ENCODE measurements at regions not wholly inside any gene's neighbourhood (a gene's known extent, or its start where the extent isn't known, plus 50 kb on each side); places are given as distances from the start of the nearest gene placed in this dataset.

DNA sequence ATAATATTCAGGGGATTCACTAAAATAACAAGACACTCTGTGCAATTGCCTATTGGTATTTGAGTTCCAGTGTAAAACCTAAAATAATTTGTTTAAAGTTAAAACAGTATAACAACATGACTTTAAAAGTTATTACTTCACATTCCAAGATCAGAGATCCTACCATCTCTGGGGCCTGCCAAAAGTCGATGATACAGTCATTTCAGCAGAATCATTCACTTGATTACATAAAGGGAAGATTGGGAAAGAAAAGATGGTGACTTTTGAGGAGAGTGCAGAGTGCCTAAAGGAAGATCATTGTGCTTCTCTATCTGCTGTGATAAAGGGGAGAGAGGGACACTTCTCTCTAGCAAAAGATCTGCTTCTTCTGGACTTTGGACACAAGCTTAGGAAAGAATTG lies 784.4 kb upstream of the ADGRL4 start:
- no peak for DNase-seq (ENCODE audit: low read depth)

DNA sequence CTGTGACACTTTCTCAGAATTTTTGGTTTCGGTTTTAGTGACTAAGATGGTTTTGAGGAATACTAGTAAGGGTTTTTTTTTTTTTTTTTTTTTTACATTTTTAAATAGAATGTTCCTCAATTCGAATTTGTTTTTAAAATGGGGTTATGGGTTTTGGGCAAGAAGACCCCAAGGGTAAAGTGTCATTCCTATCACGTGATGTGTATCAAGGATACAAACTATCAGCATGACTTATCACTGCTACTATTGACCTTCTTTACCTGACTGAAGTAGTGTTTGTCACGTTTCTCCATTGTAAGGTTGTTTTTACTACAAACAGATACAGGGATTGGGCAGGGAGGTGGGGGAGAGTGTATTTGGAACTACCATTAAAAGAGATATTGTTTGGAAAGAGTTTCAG lies 781.1 kb upstream of the ADGRL4 start:
- no peak for DNase-seq (ENCODE audit: low read depth)

DNA sequence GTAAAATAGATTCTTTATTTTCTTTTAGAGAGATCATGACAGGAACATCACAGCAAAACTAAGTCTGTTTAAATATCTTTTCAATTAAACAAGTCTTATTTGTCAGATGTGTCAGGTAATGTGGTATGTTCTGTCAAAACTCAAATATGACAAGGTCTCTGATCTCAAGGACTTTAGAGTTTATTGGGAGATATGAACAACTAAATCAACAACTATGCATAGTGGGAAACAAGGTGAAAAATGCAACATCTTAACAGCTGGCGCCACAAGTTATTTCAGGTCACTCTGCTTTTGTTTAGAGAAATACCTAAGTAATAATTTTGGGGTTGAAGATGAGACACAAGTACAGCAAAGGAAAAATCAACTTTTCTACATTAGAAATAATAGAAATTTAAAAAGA lies 779.4 kb upstream of the ADGRL4 start:
- no peak for DNase-seq (ENCODE audit: low read depth)

DNA sequence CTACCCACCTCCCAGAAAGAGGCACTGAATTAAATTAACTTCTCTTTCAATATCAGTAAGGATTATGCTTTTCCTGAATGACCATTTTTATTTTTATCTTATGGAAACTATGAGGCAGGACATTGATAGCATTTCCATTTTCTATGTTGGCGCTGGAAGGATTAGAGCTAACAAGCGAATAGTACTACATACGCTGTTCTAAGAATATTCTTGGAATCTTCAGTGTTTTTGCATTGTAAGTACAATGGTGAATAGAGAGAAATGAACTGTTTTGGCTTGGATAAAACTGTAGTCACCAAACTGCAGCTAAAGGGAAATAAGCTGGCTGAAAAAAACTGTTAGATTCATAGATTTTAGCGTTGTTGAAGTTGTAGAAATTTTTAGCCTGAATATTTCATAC lies 779.0 kb upstream of the ADGRL4 start:
- no peak for DNase-seq (ENCODE audit: low read depth)

DNA sequence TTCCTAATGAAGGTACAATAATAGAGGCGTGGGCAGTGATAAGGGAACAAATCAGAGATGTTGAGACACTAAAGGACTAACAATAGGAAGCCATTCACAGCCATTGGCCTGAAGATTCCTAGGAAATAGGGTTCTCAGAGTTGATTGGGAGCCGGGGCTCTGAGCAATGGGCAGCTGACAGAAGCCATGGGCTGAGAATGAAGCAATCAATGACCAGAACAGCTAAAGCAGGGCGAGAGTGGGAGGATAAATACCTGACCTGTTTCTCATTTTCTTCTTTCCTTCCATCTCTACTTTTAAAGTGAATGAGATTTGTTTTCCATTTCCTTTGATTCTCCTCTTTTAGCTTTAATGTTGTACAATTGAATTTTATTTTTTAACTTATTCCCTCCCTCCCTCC lies 774.7 kb upstream of the ADGRL4 start:
- DNase-seq (ENCODE audit: low read depth), result no peak

DNA sequence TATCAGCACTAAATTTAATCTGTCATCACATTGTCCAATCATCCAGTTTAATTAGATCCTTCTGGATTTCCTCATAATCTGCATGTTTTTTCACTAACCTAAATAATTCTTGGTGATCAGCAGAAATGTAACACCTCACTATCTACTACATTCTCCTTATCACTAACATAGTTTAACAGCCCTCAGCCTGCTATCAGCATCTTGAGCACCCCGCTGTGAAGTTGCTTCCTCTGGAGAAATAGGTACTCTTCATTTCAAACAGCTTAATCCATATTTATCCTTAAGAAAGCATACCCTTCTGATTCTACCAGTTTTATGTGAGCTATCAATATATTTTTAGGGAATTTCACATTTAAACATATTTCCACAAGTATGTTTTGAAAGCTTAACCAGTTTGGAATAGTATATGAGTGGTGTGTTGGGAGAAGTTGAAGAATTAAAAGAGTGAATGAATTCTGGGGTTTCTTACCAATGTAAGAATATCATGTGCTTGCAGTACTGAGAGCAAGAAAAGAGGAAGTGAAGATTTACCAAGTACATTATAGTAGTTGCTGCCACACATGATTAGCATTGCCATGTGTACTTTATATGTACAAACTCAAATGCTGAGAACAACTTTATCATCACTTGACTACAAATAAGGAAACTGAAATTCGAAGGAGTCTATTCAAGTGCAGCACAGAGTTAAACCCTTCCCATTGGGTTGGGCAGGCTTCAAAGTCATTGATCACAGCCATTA lies 771.1 kb upstream of the ADGRL4 start:
- DNase-seq (ENCODE audit: low read depth), result no peak

DNA sequence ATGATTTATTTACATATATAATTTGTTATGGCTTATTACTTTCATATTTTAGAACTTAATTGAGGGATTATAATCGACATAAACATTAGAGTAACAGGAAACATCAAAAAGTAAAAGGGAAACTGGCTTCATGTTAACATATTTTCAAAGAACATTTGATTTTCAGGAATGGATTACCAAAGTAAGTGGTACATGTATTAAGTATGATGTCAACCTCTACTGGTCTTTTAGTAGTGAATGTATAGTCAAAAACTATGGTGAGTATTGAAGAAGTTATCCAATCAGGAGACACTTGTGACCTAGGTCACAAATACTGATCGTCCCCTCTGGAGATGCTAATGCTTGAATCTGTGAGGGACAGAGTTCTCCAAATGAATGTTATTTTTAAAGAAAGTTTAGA lies 768.9 kb upstream of the ADGRL4 start:
- no peak for DNase-seq (ENCODE audit: low read depth)

DNA sequence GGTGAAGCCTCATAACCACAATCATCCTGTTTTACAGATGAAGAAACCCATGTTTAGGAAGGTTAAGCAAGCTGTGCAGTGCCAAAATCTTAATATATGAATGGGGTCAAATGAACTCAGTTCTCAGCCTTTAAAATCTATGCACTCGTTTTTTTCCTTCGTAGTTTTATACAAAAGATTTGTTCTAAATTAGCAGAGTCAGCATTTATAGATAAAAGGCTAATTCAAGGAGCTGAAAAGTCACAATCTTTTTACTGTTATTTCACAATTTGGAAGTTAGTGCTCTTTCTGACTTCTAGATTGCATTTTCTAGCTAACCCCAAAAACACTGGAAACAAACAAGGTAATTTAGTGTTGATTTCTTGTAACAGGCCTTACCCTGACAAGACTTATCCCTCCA lies 766.9 kb upstream of the ADGRL4 start:
- no peak for DNase-seq (ENCODE audit: low read depth)

DNA sequence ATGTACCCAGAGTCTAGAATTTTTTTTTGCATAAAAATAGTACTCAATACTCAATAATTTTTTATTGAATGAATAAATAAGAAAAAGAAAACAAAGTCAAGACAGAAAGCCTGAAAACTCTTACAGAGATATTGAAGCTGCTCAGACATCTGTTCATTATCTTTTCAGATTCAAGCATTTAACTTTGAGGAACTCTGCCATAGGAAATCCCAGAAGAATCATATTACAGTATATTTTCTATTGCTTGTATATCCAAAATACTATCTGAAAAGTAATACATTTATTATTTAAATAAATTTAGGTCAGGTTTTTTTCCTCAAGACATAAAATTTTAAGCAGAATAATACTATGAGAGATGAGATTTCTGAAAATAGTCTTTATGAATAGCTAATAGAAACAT lies 755.9 kb upstream of the ADGRL4 start:
- no peak for DNase-seq (ENCODE audit: low read depth)

DNA sequence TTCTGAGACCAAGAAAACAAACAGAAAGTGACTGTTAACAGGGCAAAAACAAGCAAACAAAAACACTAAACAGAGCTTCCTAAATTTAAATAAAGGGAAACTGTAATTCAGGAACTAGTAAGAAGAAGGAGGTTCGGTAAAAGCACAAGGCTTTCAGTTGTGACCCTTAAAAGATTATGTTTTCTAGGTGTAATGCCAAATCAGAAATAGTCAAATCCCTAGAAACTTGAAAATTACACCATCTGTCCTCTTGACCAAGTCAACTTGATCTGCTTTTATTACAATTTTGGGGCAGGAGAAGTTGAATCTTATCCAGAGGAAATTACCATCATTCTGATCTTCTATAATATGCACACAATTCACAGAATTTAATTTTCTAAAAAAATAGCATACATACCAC lies 754.0 kb upstream of the ADGRL4 start:
- DNase-seq (ENCODE audit: low read depth), result peak; percentile 16

DNA sequence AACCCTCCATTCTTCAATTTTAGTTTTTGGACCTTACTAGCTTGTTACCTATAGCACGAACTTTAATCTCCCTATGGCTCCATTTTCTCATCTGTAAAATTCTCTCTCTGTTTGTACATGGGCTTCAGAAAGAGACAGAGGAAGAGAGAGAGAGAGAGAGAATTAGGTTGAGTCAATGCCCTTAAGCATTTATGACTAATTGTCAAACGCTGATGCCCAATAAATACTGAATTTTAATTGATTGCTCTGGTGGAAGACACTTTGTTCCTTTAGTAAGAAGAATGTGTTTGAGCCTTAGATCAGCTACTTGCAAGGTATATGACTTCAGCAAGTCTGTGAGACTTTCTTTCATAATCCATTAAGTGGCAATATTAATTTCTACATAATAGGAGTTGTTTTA lies 743.1 kb upstream of the ADGRL4 start:
- no peak for DNase-seq (ENCODE audit: low read depth)

DNA sequence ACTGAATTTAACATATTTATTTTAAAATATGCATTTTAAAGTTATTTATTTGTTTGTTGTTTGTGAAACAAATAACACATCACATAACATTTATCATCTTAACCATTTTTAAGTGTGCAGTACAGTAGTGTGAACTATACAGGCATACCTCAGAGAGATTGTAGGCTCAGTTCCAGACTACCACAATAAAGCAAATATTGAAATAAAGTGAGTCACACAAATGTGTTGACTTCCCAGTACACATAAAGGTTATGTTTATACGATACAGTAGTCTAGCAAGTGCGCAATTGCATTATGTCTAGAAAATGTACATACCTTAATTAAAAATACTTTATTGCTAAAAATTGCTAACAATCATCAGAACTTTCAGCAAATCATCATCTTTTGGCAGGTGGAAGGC lies 739.4 kb upstream of the ADGRL4 start:
- DNase-seq (ENCODE audit: low read depth), result no peak

DNA sequence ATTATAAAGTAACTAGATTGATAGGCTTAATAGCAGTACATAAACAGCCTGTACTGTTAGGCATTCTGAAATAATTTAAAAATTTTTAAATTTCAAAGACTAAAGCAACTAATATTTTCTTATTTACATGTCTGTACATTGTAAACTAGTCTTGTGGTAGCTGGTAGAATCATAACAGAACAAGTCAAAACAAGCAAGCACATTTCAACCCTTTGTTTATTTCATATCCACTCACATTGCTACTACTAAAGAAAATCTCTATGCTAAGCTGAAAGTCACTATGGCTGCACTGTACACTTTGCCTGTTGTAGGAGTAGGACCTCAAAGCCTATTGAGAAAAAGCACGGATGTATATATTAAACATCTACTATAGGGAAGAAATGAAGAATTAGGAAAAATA lies 738.2 kb upstream of the ADGRL4 start:
- no peak for DNase-seq (ENCODE audit: low read depth)

DNA sequence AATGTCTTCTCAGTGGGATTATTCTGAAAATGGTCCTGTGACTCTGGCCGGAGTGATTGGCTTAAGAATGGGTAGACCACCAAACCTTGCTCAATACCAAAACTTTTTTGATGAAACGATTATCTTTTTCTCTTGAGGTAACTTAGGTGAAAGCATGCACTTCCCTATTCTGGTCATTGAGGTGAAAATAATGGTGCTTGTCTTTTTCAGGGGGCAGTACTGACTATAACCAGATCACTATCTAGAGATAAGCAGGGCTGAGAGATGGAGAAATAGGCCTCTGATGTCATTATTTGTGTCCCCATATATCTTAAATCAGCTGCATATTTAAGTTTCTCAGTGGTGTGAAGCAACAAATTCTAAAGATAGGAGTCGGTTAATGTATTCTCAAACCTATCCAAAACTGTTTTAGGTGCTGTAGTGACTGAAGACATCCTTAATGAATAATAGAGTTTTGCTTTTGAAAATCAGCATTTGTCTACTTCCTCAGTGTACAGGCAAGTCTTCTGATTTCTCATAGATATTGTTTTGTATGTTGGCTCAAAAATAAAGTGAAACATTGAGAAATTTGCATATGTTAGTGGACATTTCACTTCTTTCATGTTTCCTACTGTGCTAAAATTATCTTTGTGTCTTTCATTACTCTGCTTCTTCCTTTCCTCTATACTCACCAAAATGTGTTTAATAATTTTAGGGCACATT lies 735.3 kb upstream of the ADGRL4 start:
- no peak for DNase-seq (ENCODE audit: low read depth)

DNA sequence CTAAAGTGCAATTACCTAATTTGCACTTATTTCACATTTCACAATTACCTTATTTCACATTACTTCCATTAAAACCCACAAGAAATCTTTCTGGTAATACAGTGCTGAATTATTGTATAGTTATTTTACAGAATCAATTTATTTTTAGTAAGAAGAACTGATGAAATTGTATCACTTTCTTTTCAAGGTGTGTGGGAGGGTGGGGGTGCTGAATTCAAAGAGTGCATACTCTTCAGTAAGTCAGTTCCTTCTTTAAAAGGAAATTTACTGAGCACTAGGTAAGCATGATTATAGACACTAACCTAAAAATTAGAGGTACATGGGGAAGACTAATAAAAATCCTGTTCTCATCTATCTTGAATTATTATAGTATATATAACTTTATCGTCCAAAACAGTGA lies 731.6 kb upstream of the ADGRL4 start:
- DNase-seq (ENCODE audit: low read depth), result no peak

DNA sequence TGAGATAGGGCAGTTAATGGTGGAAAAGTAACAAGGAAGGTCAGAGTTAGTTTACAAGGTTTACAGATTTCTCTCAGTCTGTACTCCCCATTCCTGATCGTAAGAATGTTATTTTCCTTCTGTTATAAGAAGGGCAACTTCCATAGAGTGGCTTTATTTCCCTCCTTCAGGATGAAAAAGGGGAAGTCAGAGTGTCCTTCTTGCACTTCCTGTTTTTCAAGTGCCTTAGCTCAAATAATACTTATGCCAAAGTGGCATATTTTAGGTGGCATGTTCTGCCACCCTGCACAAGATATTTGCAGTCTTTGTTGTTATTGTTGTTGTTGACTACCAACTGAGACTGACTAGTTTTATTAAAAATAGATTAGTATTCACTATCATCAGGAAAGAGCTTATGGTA lies 730.7 kb upstream of the ADGRL4 start:
- no peak for DNase-seq (ENCODE audit: low read depth)

DNA sequence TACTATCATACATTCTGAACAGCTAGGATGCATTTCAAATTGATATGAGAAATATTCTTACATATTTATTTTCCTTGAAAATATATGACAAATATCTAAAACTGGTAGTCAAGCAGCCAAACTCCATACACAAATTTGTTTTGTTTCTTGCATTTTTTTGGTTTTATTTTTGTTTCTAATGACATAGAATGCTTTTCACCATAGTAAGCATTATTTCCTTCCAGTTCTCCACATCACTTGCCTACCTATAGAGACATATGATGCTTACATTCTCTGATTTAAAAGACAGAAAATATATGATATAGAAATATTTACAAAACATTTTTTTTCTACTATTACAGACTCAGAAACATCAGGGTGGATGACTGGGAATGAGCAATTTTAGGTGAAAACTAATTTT lies 726.4 kb upstream of the ADGRL4 start:
- DNase-seq (ENCODE audit: low read depth), result no peak

DNA sequence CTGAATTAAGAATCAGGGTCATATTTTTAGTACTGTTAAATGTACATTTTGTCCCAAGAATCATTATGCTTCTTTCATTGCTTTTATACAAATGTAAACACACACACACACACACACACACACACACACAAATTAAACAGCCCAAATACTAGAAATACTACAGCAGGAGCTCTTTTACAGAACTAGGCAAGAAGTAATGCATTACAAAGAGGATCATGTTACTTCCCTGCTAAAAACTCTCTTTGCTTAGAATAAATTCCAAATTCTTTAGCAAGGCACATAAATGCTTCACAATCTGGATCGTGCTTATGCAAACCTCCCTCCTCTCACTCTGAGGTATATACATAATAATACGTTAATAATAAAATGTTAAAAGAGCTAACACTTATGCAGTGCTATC lies 720.4 kb upstream of the ADGRL4 start:
- no peak for DNase-seq (ENCODE audit: low read depth)

DNA sequence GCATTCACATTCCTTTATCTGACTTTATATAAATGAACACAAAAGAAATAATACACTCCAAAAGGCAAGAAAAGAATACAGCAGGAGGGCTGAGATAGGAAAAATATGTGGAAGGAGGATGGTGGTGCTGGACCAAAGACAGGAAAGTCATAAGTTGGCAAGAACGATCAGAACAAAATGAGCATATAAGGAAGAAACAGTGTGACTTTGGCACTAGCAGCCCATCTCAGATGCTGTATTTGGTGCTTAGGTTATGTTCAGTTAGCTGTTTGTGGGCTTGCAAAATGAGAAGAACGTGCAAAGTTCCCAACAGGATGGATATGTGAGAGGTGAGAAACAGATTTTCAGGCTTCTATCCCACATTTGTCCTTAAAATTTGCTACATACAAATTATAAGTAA lies 719.8 kb upstream of the ADGRL4 start:
- no peak for DNase-seq (ENCODE audit: low read depth)

DNA sequence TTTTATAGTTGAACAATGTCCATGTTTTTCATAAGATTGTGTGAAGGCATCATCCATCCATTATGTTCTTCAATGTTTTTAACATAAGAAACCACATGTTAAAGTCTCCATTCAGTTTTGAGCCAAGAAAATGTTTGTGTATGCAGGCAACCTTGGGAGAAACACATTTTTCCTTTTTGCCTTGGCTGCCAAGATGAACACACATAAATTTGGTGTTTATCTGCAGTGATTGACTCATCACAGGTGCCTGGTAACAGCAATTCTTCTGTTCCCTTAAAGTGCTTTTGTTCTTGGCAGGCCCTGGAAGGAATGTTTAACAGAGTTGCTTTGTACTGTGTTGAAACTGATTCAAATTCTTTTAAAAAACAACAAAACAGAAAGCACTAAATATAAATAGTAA lies 709.9 kb upstream of the ADGRL4 start:
- no peak for DNase-seq (ENCODE audit: low read depth)

DNA sequence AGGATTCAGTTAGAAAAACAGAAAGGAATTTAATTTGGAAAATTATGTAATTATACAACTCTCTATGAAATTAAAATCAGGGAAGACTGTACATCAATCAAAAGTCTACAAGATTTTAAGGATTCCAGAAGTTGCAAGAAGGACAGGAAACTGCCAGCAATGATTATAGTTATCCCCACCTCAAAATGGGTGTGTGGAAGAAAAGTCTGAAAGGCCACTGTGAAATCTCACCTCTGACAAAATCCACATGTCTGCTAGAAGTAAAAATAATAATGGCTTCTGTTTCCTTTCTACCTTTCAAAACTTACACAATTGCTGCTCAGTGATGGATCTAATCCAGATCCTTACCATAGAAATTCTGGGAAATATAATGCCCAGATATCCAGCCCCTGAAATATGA lies 708.1 kb upstream of the ADGRL4 start:
- DNase-seq (ENCODE audit: low read depth), result no peak

DNA sequence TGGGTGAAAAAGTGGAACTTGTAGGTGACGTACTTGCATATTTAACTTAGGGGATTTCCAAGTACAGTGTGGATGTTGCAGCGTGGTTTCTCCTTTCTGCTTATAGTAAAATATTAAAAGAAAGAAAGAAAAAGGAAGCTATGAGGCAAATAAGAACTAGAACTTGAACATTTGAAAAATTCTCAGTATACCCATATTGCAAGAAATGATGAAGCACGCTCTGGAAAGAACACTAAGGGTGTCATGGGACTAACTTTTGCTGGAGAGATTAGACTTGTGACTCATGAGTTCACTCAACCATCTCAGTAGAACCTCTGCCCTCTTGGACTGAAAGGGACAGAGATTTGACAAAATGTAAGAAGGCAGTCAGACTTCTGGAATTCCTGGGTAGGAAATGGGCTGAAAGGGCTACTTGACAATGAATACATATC lies 704.5 kb upstream of the ADGRL4 start:
- DNase-seq (ENCODE audit: low read depth), result no peak

DNA sequence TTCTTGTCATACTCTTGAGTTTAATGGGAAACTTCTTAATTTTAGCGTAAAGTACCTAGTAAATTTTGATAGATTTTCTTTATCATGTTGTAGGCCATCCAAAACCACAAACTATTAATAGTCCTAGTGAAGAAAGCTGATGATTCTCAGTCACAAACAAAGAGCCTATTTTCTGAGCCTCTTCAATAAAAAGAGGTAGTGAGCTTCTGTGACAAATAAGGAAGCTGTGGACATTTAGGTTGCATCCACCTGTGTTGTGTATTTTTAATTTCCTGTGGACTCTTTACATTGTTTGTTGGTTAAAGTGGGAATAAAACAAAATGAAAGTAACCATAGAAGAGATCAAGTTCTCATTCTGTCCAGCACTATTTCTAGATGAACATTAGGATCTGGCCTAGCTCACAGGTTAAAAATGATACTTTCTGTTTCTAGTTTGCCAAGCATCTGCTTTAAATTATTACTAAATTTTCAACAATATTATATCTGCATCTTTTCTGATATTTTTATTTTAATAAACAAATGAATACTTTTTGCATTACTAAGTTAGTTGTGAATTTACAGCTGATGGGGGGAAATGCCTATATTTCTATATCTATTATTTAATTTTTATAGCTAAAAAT lies 702.2 kb upstream of the ADGRL4 start:
- no peak for DNase-seq (ENCODE audit: low read depth)

Measured in forelimb muscle (tissue), 1 donor.